Liver (tissue), 8 donors: ENCODE measurements at regions not wholly inside any gene's neighbourhood (a gene's known extent, or its start where the extent isn't known, plus 50 kb on each side); places are given as distances from the start of the nearest gene placed in this dataset.

ENCODE experiments used
- DNase-seq: peaks from one replicate; pipeline ENCODE4 v3.0.0-alpha.2; 2017; ENCODE audit warnings: low spot score
- H3K27ac ChIP-seq, 2 donors: one replicate each; pipeline ENCODE4 v1.7.0; 2013; ENCODE audit warnings: inconsistent platforms in 2 of 2, low read length in 2 of 2, control low read depth in 1 of 2, low read depth in 1 of 2, mild to moderate bottlenecking in 1 of 2
- H3K27me3 ChIP-seq, 4 donors: one replicate each; pipeline versions ENCODE4 v1.6.1 to v1.7.0; 2013; ENCODE audit warnings: low read length in 3 of 4, inconsistent platforms in 1 of 4, mild to moderate bottlenecking in 1 of 4, moderate library complexity in 1 of 4; ENCODE audit not compliant: control insufficient read depth in 4 of 4, insufficient read depth in 4 of 4
- H3K36me3 ChIP-seq, 4 donors: one replicate each; pipeline versions ENCODE4 v1.6.1 to v1.7.0; 2013; ENCODE audit warnings: low read length in 3 of 4, mild to moderate bottlenecking in 3 of 4, low read depth in 1 of 4, moderate library complexity in 1 of 4; ENCODE audit not compliant: control insufficient read depth in 4 of 4, insufficient read depth in 3 of 4
- H3K4me1 ChIP-seq, 4 donors: one replicate each; pipeline versions ENCODE4 v1.6.1 to v1.7.0; 2013; ENCODE audit warnings: low read length in 3 of 4, mild to moderate bottlenecking in 3 of 4, moderate library complexity in 1 of 4; ENCODE audit not compliant: control insufficient read depth in 4 of 4, insufficient read depth in 4 of 4
- H3K4me3 ChIP-seq, 3 donors: one replicate each; pipeline versions ENCODE4 v1.6.1 to v1.7.0; 2013; ENCODE audit warnings: low read length in 3 of 3, control low read depth in 1 of 3, low read depth in 1 of 3, mild to moderate bottlenecking in 1 of 3
- H3K9ac ChIP-seq, 2 donors: one replicate each; pipeline ENCODE4 v1.7.0; 2013; ENCODE audit warnings: low read length in 2 of 2, mild to moderate bottlenecking in 2 of 2, moderate library complexity in 2 of 2, control low read depth in 1 of 2, low read depth in 1 of 2
- H3K9me3 ChIP-seq, 4 donors: one replicate each; pipeline versions ENCODE4 v1.6.1 to v1.7.0; 2013; ENCODE audit warnings: low read length in 3 of 4; ENCODE audit not compliant: control insufficient read depth in 4 of 4
- EGR1 ChIP-seq, 2 donors: IDR thresholded peaks; 2 replicates each; pipeline ENCODE4 v1.6.1; 2016 to 2018; ENCODE audit warnings: antibody characterized with exemption in 2 of 2, low read depth in 2 of 2
- FOXA1 ChIP-seq: IDR thresholded peaks from 2 replicates; pipeline ENCODE4 v1.6.1; 2016; ENCODE audit warnings: antibody characterized with exemption
- FOXA2 ChIP-seq: IDR thresholded peaks from 2 replicates; pipeline ENCODE4 v1.6.1; 2016; ENCODE audit warnings: antibody characterized with exemption
- GABPA ChIP-seq, 2 donors: IDR thresholded peaks in 1 of 2; conservative IDR thresholded peaks in 1 of 2; 2 replicates each; pipeline ENCODE4 v1.6.1; 2016; ENCODE audit warnings: antibody characterized with exemption in 2 of 2, mild to moderate bottlenecking in 1 of 2, moderate library complexity in 1 of 2
- HNF4A ChIP-seq, 2 donors: conservative IDR thresholded peaks; 2 replicates each; pipeline ENCODE4 v1.6.1; 2016; ENCODE audit warnings: antibody characterized with exemption in 2 of 2, mild to moderate bottlenecking in 2 of 2
- JUND ChIP-seq, 2 donors: IDR thresholded peaks; 2 replicates each; pipeline ENCODE4 v1.6.1; 2016; ENCODE audit warnings: antibody characterized with exemption in 2 of 2
- NR2F2 ChIP-seq: IDR thresholded peaks from 2 replicates; pipeline ENCODE4 v1.6.1; 2016; ENCODE audit warnings: antibody characterized with exemption
- RAD21 ChIP-seq, 2 donors: IDR thresholded peaks; 2 replicates each; pipeline ENCODE4 v1.6.1; 2016; ENCODE audit warnings: antibody characterized with exemption in 2 of 2, mild to moderate bottlenecking in 2 of 2
- RXRA ChIP-seq, 2 donors: IDR thresholded peaks; 2 replicates each; pipeline ENCODE4 v1.6.1; 2017 to 2018; ENCODE audit warnings: antibody characterized with exemption in 2 of 2, mild to moderate bottlenecking in 1 of 2
- SP1 ChIP-seq: IDR thresholded peaks from 2 replicates; pipeline ENCODE4 v1.6.1; 2018; ENCODE audit warnings: antibody characterized with exemption, mild to moderate bottlenecking
- YY1 ChIP-seq: IDR thresholded peaks from 2 replicates; pipeline ENCODE4 v1.6.1; 2016; ENCODE audit warnings: antibody characterized with exemption, mild to moderate bottlenecking
- WGBS: extraction: QIAGEN DNeasy Blood & Tissue Kit; methylation state at CpG from one replicate; pipeline ENCODE4 v1.1.7; 2013; 5-methylcytosine and 5-hydroxymethylcytosine counted together
- TF ChIP-seq, protein P1 (sequence below): IDR thresholded peaks from 2 replicates; pipeline ENCODE4 v1.6.1; 2016; ENCODE audit warnings: antibody characterized with exemption, mild to moderate bottlenecking
- TF ChIP-seq, protein P2 (sequence below): IDR thresholded peaks from 2 replicates; pipeline ENCODE4 v1.6.1; 2016; ENCODE audit warnings: antibody characterized with exemption
- TF ChIP-seq, protein P3 (sequence below): IDR thresholded peaks from 2 replicates; pipeline ENCODE4 v1.6.1; 2016; ENCODE audit warnings: antibody characterized with exemption
- TF ChIP-seq, protein P4 (sequence below): fragments of 150-350 bp; IDR thresholded peaks from 2 replicates; pipeline ENCODE4 v1.5.1; 2017; ENCODE audit warnings: improper control_type of control experiment, low read depth, low read length; ENCODE audit not compliant: missing input control
- donor health status: healthy.
- donor health status: healthy.
- donor health status: healthy.
- donor health status: healthy.
- donor health status: healthy.

DNA sequence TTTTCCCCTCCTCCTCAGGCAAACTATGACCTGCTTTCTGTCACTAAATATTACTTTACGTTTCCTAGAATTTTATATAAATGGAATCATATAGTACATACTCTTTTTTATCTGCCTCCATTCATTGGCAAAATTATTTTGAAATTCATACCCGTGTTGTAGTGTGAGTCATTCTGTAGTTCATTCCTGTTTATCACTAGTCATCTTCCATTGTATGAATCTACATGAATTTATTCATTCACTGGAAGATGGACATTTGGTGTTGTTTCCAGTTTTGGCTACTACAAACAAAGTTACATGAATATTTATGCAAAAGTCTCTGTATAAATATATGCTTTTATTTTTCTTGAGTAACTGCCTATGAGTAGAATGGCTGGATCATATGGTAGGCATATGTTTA is 60.7 kb upstream of the OPCML start:
- Histone ChIP-seq H3K4me3 (no peak overlapping the region), H3K36me3 (no peaks in the 10 kb centered on the region), H3K27me3 (no peaks in the 10 kb centered on the region), H3K4me1 (no peaks in the 10 kb centered on the region), H3K27ac (no peak overlapping the region), H3K9ac (no peak overlapping the region), H3K9me3 (no peaks in the 10 kb centered on the region)
- WGBS: 71% methylated on average over 2 of the region's 2 CpGs
- DNase-seq: no peak
- TF ChIP-seq HNF4A (conservative IDR thresholded peaks at IDR 0.05) (no peak), FOXA1 (no peak), YY1 (no peak), GABPA (IDR thresholded peaks at IDR 0.05 in 1 of 2, conservative IDR thresholded peaks at IDR 0.05 in 1 of 2) (no peak), NR2F2 (no peak)
- TF ChIP-seq, protein P1, sequence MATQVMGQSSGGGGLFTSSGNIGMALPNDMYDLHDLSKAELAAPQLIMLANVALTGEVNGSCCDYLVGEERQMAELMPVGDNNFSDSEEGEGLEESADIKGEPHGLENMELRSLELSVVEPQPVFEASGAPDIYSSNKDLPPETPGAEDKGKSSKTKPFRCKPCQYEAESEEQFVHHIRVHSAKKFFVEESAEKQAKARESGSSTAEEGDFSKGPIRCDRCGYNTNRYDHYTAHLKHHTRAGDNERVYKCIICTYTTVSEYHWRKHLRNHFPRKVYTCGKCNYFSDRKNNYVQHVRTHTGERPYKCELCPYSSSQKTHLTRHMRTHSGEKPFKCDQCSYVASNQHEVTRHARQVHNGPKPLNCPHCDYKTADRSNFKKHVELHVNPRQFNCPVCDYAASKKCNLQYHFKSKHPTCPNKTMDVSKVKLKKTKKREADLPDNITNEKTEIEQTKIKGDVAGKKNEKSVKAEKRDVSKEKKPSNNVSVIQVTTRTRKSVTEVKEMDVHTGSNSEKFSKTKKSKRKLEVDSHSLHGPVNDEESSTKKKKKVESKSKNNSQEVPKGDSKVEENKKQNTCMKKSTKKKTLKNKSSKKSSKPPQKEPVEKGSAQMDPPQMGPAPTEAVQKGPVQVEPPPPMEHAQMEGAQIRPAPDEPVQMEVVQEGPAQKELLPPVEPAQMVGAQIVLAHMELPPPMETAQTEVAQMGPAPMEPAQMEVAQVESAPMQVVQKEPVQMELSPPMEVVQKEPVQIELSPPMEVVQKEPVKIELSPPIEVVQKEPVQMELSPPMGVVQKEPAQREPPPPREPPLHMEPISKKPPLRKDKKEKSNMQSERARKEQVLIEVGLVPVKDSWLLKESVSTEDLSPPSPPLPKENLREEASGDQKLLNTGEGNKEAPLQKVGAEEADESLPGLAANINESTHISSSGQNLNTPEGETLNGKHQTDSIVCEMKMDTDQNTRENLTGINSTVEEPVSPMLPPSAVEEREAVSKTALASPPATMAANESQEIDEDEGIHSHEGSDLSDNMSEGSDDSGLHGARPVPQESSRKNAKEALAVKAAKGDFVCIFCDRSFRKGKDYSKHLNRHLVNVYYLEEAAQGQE: no peak

DNA sequence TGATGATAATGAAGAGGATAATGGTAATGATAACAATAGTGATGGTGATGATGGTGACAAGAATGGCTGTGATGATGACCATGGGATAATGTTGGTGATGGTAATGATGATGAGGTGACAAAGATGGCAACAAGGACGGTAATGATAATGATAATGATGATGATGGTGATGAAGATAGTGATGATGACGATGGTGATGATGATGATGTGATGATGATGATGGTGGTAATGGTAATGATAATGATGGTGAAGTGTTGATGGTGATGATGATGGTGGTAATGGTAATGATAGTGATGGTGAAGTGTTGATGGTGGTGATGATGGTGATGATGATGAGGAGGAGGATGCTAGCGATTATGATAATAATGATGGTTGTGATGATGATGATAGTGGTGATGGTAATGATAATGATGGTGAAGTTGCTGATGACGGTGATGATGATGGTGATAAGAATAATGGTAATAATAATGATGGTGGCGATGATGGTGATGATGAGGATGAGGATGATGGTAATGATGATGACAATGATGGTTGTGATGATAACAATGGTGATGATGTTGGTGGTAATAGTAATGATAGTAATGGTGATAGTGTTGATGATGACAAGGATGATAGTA is 54.7 kb upstream of the OPCML start:
- Histone ChIP-seq H3K4me3 (no peak overlapping the region), H3K9me3 (peaks cover 0 to 8% (median 0%) of the 10 kb centered on the region in 4 donors), H3K4me1 (no peaks in the 10 kb centered on the region), H3K9ac (no peak overlapping the region), H3K27me3 (no peaks in the 10 kb centered on the region), H3K27ac (no peak overlapping the region), H3K36me3 (no peaks in the 10 kb centered on the region)
- TF ChIP-seq, protein P2, sequence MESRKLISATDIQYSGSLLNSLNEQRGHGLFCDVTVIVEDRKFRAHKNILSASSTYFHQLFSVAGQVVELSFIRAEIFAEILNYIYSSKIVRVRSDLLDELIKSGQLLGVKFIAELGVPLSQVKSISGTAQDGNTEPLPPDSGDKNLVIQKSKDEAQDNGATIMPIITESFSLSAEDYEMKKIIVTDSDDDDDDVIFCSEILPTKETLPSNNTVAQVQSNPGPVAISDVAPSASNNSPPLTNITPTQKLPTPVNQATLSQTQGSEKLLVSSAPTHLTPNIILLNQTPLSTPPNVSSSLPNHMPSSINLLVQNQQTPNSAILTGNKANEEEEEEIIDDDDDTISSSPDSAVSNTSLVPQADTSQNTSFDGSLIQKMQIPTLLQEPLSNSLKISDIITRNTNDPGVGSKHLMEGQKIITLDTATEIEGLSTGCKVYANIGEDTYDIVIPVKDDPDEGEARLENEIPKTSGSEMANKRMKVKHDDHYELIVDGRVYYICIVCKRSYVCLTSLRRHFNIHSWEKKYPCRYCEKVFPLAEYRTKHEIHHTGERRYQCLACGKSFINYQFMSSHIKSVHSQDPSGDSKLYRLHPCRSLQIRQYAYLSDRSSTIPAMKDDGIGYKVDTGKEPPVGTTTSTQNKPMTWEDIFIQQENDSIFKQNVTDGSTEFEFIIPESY: no peak
- TF ChIP-seq SP1 (no peak), RXRA (IDR thresholded peaks at IDR 0.05) (no peak), FOXA2 (no peak), GABPA (IDR thresholded peaks at IDR 0.05 in 1 of 2, conservative IDR thresholded peaks at IDR 0.05 in 1 of 2) (no peak), EGR1 (IDR thresholded peaks at IDR 0.05; ENCODE audit: low read depth in 2 of 2) (no peak), JUND (IDR thresholded peaks at IDR 0.05) (no peak), YY1 (no peak), RAD21 (IDR thresholded peaks at IDR 0.05) (no peak), HNF4A (conservative IDR thresholded peaks at IDR 0.05) (no peak), NR2F2 (no peak), FOXA1 (no peak)
- TF ChIP-seq, protein P1: no peak
- TF ChIP-seq, protein P3, sequence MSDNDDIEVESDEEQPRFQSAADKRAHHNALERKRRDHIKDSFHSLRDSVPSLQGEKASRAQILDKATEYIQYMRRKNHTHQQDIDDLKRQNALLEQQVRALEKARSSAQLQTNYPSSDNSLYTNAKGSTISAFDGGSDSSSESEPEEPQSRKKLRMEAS: no peak
- TF ChIP-seq, protein P4, sequence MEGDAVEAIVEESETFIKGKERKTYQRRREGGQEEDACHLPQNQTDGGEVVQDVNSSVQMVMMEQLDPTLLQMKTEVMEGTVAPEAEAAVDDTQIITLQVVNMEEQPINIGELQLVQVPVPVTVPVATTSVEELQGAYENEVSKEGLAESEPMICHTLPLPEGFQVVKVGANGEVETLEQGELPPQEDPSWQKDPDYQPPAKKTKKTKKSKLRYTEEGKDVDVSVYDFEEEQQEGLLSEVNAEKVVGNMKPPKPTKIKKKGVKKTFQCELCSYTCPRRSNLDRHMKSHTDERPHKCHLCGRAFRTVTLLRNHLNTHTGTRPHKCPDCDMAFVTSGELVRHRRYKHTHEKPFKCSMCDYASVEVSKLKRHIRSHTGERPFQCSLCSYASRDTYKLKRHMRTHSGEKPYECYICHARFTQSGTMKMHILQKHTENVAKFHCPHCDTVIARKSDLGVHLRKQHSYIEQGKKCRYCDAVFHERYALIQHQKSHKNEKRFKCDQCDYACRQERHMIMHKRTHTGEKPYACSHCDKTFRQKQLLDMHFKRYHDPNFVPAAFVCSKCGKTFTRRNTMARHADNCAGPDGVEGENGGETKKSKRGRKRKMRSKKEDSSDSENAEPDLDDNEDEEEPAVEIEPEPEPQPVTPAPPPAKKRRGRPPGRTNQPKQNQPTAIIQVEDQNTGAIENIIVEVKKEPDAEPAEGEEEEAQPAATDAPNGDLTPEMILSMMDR: no peak
- DNase-seq: no peak
- 85% methylated on average over 5 of the region's 5 CpGs for WGBS
